B cell (primary cell): ENCODE measurements at regions not wholly inside any gene's neighbourhood (a gene's known extent, or its start where the extent isn't known, plus 50 kb on each side); places are given as distances from the start of the nearest gene placed in this dataset.
"Not testable (repeated sequence)": the region's sequence is repeated elsewhere in the genome, so short reads cannot be mapped to it uniquely, and the experiment has no call there.

Experiments used
- ATAC-seq: fragments of 200-7000 bp; cut with Tn5 transposase; one replicate; pipeline ENCODE4 v1.10.0; 2021; ENCODE audit warnings: low read depth, mild to moderate bottlenecking, moderate number of reproducible peaks, moderate library complexity
- CTCF ChIA-PET: fragments of 350-600 bp; sonication (Branson Sonifier 250); formaldehyde crosslinking; loops from one replicate; lab custom pipeline; 2021; ENCODE audit warnings: antibody characterized with exemption, inconsistent platforms; lab: Charles Lee
- POLR2A ChIA-PET: fragments of 350-600 bp; sonication (Branson Sonifier 250); formaldehyde crosslinking; loops from one replicate; lab custom pipeline; 2021; ENCODE audit warnings: antibody characterized with exemption; lab: Charles Lee
- DNase-seq: peaks from one replicate; pipeline ENCODE4 v3.0.0; 2013
- H2AFZ ChIP-seq: 2 replicates; pipeline ENCODE4 v1.6.1; 2012; ENCODE audit warnings: mild to moderate bottlenecking, low read depth, low read length; ENCODE audit not compliant: insufficient read depth, poor library complexity, severe bottlenecking
- H3K27ac ChIP-seq, 2 donors: 1 replicate in 1 of 2; 2 replicates in 1 of 2; pipeline ENCODE4 v1.5.1; 2012 to 2013; ENCODE audit warnings: low read length in 2 of 2, mild to moderate bottlenecking in 2 of 2, moderate library complexity in 1 of 2
- H3K27me3 ChIP-seq, 4 experiments: fragments of 200-600 bp in 1 of 4; sonication (generic) in 1 of 4; replicated peaks in 1 of 4; 1 replicate in 2 of 4; 2 replicates in 2 of 4; pipeline versions ENCODE4 v1.6.1 to v1.7.0; 2013 to 2016; ENCODE audit warnings: low read length in 3 of 4, mild to moderate bottlenecking in 2 of 4, mixed read lengths in 1 of 4, moderate library complexity in 1 of 4; ENCODE audit not compliant: insufficient read depth in 4 of 4, control insufficient read depth in 3 of 4; ENCODE audit errors: control extremely low read depth in 1 of 4
- H3K36me3 ChIP-seq, 2 experiments: replicated peaks in 1 of 2; 1 replicate in 1 of 2; 2 replicates in 1 of 2; pipeline versions ENCODE4 v1.6.1 to v1.7.1; 2013; ENCODE audit warnings: low read length in 1 of 2; ENCODE audit not compliant: insufficient read depth in 2 of 2, control insufficient read depth in 1 of 2; ENCODE audit errors: control extremely low read depth in 1 of 2, extremely low read depth in 1 of 2
- H3K4me1 ChIP-seq, 2 donors: fragments of 200-600 bp in 1 of 2; sonication (generic) in 1 of 2; 1 replicate in 1 of 2; 2 replicates in 1 of 2; pipeline versions ENCODE4 v1.5.1 to v1.6.1; 2013 to 2017; ENCODE audit warnings: low read length in 2 of 2; ENCODE audit not compliant: control insufficient read depth in 2 of 2, insufficient read depth in 2 of 2
- H3K4me2 ChIP-seq: replicated peaks from 2 replicates; pipeline ENCODE3; 2012; ENCODE audit warnings: mild to moderate bottlenecking, low read depth, low read length; ENCODE audit not compliant: poor library complexity, severe bottlenecking
- H3K4me3 ChIP-seq, 5 experiments: fragments of 200-600 bp in 1 of 5; sonication (generic) in 1 of 5; 1 replicate in 3 of 5; 2 replicates in 2 of 5; pipeline versions ENCODE4 v1.5.1 to v1.7.0; 2011 to 2016; ENCODE audit warnings: low read length in 4 of 5, mild to moderate bottlenecking in 4 of 5, low read depth in 2 of 5, control low read depth in 1 of 5, moderate library complexity in 1 of 5; ENCODE audit not compliant: insufficient read depth in 1 of 5; ENCODE audit errors: control extremely low read depth in 1 of 5, extremely low read depth in 1 of 5
- H3K79me2 ChIP-seq: fragments of 200-600 bp; sonication (generic); one replicate; pipeline ENCODE4 v1.6.0; 2016; ENCODE audit warnings: low read length; ENCODE audit not compliant: control insufficient read depth, insufficient read depth
- H3K9ac ChIP-seq: fragments of 200-600 bp; sonication (generic); 2 replicates; pipeline ENCODE4 v1.6.1; 2017; ENCODE audit warnings: mild to moderate bottlenecking, low read length, moderate library complexity
- H3K9me3 ChIP-seq, 3 donors: one replicate each; pipeline versions ENCODE4 v1.6.1 to v1.7.1; 2013; ENCODE audit warnings: low read length in 2 of 3; ENCODE audit not compliant: control insufficient read depth in 2 of 3, insufficient read depth in 1 of 3; ENCODE audit errors: control extremely low read depth in 1 of 3
- H4K20me1 ChIP-seq: 2 replicates; pipeline ENCODE4 v1.6.0; 2012; ENCODE audit warnings: mild to moderate bottlenecking, low read length; ENCODE audit not compliant: insufficient read depth, control insufficient read depth, poor library complexity, severe bottlenecking
- H3K27ac Mint-ChIP-seq: one replicate; pipeline ENCODE4 v1.8.0; 2021; ENCODE audit warnings: mixed read lengths
- H3K27me3 Mint-ChIP-seq: one replicate; pipeline ENCODE4 v1.8.0; 2021; ENCODE audit warnings: mixed read lengths
- H3K4me1 Mint-ChIP-seq: one replicate; pipeline ENCODE4 v1.8.0; 2021; ENCODE audit warnings: mixed read lengths
- H3K4me3 Mint-ChIP-seq: one replicate; pipeline ENCODE4 v1.8.0; 2021; ENCODE audit warnings: mixed read lengths
- H3K9me3 Mint-ChIP-seq: one replicate; pipeline ENCODE4 v1.8.0; 2022; ENCODE audit warnings: mixed read lengths; ENCODE audit not compliant: insufficient read depth
- CTCF ChIP-seq: fragments of 200-600 bp; IDR thresholded peaks from one replicate; pipeline ENCODE4 v1.8.0; 2022; ENCODE audit warnings: antibody characterized with exemption, mild to moderate bottlenecking
- EZH2 ChIP-seq: IDR thresholded peaks from 2 replicates; pipeline ENCODE4 v1.6.1; 2012; ENCODE audit warnings: borderline replicate concordance, low read depth, mild to moderate bottlenecking, moderate library complexity, low read length; ENCODE audit not compliant: insufficient read depth, poor library complexity, severe bottlenecking
- WGBS: methylation state at CpG from one replicate; pipeline ENCODE4 v1.1.5; 2013; ENCODE audit warnings: missing lambda C conversion rate; ENCODE audit not compliant: insufficient coverage; 5-methylcytosine and 5-hydroxymethylcytosine counted together
- intact Hi-C: fragments of 100-400 bp; cut with micrococcal nuclease; formaldehyde crosslinking; loops from one replicate; pipeline ENCODE4 v1.10.0; 2022

- no peak for TF ChIP-seq EZH2
- TF ChIP-seq CTCF = no peak
- H2AFZ ChIP-seq = no peak overlapping the region
- H3K4me1 ChIP-seq = peaks cover 0 to 8% of the 10 kb centered on the region in 2 donors
- H3K4me3 ChIP-seq = no peak overlapping the region
- Mint-ChIP-seq H3K4me3 (no peak overlapping the region), H3K27me3 (peaks cover 12% of the 10 kb centered on the region), H3K27ac (no peak overlapping the region), H3K4me1 (peaks cover 8% of the 10 kb centered on the region), H3K9me3 (no peaks in the 10 kb centered on the region)
- ATAC-seq = no peak
- WGBS = 81% methylated on average over 4 of the region's 4 CpGs
- H3K36me3 ChIP-seq = no peaks in the 10 kb centered on the region
- no peaks in the 10 kb centered on the region for H3K27me3 ChIP-seq
- POLR2A ChIA-PET = no interaction called here
- H3K79me2 ChIP-seq = no peaks in the 10 kb centered on the region
- H4K20me1 ChIP-seq = no peaks in the 10 kb centered on the region
- intact Hi-C loops = loop anchor here (10.0 kb wide), 2 partner anchors 64 to 704 kb away; no protein-coding TSS in a partner anchor
- H3K9ac ChIP-seq = no peak overlapping the region
- no peak overlapping the region for H3K4me2 ChIP-seq
- CTCF ChIA-PET = interaction anchor here (0.9 kb wide), 1 partner anchor 92 kb away, joined by 3 read pairs; no protein-coding TSS in a partner anchor
- H3K27ac ChIP-seq = no peak overlapping the region
- no peak for DNase-seq
- peaks cover 0 to 13% (median 0%) of the 10 kb centered on the region in 3 donors for H3K9me3 ChIP-seq
These were observed 115.4 kb upstream of the CARD11 start for GRCh38 chr7:3159039-3159438.

GRCh38 chr7:3159445-3159844 is 115.8 kb upstream of the CARD11 start:
- WGBS = 100% methylated on average over 3 of the region's 3 CpGs
- H3K9ac ChIP-seq = no peak overlapping the region
- Mint-ChIP-seq H3K27me3 (peaks cover 16% of the 10 kb centered on the region), H3K4me3 (no peak overlapping the region), H3K4me1 (peaks cover 8% of the 10 kb centered on the region), H3K27ac (no peak overlapping the region), H3K9me3 (no peaks in the 10 kb centered on the region)
- no peaks in the 10 kb centered on the region for H4K20me1 ChIP-seq
- no peak overlapping the region for H3K4me2 ChIP-seq
- H3K9me3 ChIP-seq = peaks cover 0 to 13% (median 0%) of the 10 kb centered on the region in 3 donors
- ChIA-PET CTCF (interaction anchor here (0.9 kb wide), 1 partner anchor 93 kb away, joined by 3 read pairs; no protein-coding TSS in a partner anchor), POLR2A (no interaction called here)
- no peaks in the 10 kb centered on the region for H3K79me2 ChIP-seq
- DNase-seq (no peak), ATAC-seq (no peak)
- no peak for TF ChIP-seq EZH2
- TF ChIP-seq CTCF = no peak
- H3K27ac ChIP-seq = no peak overlapping the region
- no peak overlapping the region for H2AFZ ChIP-seq
- no peak overlapping the region for H3K4me3 ChIP-seq
- H3K4me1 ChIP-seq = peaks cover 0 to 8% of the 10 kb centered on the region in 2 donors
- H3K36me3 ChIP-seq = no peaks in the 10 kb centered on the region
- H3K27me3 ChIP-seq = no peaks in the 10 kb centered on the region
- intact Hi-C loops = loop anchor here (10.0 kb wide), 2 partner anchors 65 to 705 kb away; no protein-coding TSS in a partner anchor

DNA sequence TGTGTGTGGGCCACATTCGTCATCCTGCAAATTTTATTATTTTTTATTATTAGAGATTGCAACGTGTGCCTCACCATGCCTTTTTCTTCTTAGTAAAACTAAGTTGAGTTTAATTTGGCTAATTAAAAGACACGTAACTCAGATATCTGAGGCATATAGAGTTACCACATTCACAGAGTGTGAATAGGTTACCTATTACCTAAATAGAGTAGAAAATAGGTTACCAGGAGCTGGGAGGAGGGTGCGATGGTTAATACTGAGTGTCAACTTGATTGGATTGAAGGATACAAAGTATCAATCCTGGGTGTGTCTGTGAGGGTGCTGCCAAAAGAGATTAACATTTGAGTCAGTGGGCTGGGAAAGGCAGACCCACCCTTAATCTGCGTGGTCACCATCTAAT is 116.3 kb upstream of the CARD11 start:
- H3K4me2 ChIP-seq, H3K9me3 Mint-ChIP-seq, H3K4me1 Mint-ChIP-seq, H3K4me3 ChIP-seq, H3K4me1 ChIP-seq, H3K79me2 ChIP-seq, H2AFZ ChIP-seq, POLR2A ChIA-PET, H3K9ac ChIP-seq, H4K20me1 ChIP-seq, H3K4me3 Mint-ChIP-seq, H3K27me3 ChIP-seq, H3K27ac ChIP-seq, H3K27ac Mint-ChIP-seq, DNase-seq, ATAC-seq, H3K36me3 ChIP-seq: not testable (repeated sequence)
- CTCF ChIA-PET = interaction anchor here (1.3 kb wide), 1 partner anchor 293 kb away, joined by 4 read pairs; no protein-coding TSS in a partner anchor
- WGBS = 100% methylated on average over 1 of the region's 5 CpGs
- H3K27me3 Mint-ChIP-seq = peaks cover 13% of the 10 kb centered on the region
- H3K9me3 ChIP-seq = peaks cover 0 to 13% (median 0%) of the 10 kb centered on the region in 3 donors
- intact Hi-C loops = loop anchor here (10.0 kb wide), 2 partner anchors 65 to 705 kb away; no protein-coding TSS in a partner anchor
